CMK (cell line): ENCODE measurements at regions not wholly inside any gene's neighbourhood (a gene's known extent, or its start where the extent isn't known, plus 50 kb on each side); places are given as distances from the start of the nearest gene placed in this dataset.

ENCODE experiments used
- DNase-seq: peaks from one replicate; pipeline ENCODE4 v3.0.0-alpha.2; 2010; ENCODE audit warnings: low read depth

DNA sequence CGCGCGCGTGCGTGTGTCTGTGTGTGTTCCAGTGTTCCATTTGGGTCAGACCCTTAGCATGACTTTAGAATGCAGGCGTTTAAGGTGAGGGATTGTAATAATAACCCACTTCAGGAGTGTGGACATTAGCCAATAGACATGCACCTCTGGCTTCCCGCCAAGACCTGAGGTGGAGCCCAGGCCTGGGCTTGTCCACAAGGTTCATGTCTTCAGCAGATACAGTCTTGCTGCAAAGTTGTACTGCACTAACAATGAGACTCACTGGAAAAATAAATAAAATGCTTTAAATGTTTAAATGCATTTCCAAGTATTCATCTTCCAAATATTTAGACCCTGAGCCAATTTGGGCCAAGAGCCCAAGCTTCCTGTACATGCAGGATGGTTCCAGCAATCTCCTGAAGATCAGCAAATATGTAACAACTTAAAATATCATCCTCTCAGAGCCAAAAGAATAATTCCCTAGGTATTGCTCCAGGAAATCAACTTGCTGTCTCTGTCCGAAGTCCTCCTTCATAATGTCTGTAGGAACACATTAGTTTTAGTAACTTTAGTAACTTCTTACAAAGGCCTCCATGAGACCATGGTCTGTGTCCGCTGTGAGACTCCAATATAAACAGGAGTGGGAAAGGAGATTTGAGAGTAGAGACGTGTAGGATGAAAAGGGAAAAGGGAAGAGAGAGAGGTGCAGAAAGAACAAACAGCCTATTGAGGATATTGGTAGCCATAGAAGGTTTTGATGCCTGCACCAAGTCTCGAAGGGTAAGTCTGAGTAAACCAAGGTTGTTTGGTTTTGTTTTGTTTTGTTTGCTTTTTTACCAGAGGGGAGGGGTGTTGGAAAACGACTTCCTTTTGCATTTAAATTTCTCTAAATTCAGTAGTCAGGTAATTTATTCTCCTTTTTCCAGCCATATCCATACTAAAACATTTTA, 98.5 kb upstream of the KLF3 start:
- DNase-seq, result no peak

DNA sequence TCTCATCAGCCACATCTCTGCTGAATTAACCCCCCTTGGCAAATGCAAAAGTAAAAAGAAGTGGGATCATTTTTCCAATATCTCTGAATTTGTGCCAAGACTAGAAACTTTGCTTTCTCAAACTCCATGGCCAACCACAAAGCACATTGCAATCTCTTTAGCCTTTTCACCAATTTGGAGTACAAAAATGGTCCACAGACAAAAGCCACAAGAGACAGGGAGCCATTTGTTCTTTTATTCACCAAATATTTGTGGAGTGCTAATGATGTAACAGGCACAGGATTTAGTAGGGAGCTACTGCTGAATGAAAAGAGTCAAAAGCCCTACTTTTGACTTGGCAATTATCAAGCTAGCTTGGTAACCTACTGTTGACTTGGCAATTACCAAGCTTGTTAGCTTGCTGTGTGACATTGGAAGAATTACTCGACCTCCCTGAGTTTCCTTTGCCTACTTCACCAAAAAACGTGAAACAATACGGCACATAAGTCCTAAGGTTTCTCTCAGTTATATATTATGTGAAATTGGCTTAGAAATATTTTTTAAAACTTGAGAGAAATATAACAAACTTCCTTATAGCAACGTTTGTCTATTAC, 97.1 kb upstream of the KLF3 start:
- no peak for DNase-seq

- DNase-seq, result no peak
Measured at GRCh38 chr4:38567457-38567856, 96.5 kb upstream of the KLF3 start.

GRCh38 chr4:38568768-38569167, 95.2 kb upstream of the KLF3 start:
- no peak for DNase-seq

DNA sequence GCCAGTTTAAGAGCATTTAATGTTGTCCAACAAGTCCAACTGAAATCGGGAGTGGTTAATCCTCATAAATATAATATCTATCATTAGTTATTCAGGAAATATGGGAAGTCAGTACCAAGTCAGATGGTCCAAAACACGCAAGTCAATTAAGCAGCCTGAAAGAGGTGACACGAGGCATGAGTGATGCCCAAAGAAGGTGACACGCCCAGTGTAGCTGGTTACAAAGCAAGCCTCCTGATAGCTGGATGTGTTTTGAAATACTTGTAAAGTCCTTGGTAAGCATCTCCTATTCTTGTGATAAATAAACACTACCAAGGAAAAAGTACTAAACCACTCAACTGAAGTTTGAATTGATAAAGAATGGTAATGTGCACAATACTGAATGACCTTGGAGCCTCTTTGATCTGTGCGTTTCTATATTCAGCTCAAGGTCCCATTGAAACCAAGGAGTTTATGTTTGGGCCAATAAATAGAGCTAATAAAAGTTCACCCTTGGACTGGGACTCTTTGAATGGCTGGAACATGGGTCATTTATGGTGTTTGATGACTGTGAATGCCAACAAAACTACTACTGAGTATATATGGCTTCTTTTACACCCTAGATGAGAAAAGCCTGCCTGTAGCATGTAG, 93.2 kb upstream of the KLF3 start:
- DNase-seq, result no peak

GRCh38 chr4:38572793-38573192, 91.2 kb upstream of the KLF3 start:
- DNase-seq, result no peak

DNA sequence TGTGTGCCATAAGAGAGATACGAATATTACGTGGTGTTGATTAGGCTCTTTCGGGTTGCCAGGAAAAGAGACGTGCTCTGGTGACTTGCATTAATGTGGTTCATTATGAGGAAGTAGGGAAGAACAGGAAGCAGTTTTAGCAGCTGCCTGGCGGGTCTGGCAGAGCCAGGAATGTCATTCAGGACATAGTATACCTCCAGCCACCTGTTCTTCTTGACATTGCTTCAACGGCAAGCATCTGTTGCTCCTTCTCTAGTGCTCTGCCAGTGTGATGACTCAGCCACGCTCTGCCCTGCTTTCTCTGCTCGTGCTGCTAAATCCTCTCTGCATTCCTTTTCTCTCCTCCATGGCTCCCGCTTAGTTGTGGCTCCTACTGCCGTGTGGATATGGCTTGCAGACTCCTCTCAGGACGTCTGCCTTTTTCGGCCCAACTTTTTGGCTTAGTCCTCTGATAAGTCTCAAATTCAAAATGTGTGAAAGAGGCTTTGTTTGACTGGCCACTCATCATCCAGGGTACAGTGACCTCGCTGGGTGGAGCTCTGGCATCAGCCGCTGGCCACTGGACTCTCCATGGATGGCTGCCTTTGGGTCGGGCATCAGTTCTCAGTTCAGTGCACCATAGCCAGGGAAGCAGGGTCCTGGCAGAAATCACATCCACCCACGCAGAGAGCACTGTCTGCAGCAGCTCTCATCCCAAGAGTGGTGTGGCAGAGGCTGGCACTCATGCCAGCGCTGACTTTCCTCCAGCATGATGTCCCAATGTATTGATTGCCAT, 89.3 kb upstream of the KLF3 start:
- DNase-seq, result no peak

- DNase-seq, result no peak
Measured at GRCh38 chr4:38576767-38577166, 87.2 kb upstream of the KLF3 start.

DNA sequence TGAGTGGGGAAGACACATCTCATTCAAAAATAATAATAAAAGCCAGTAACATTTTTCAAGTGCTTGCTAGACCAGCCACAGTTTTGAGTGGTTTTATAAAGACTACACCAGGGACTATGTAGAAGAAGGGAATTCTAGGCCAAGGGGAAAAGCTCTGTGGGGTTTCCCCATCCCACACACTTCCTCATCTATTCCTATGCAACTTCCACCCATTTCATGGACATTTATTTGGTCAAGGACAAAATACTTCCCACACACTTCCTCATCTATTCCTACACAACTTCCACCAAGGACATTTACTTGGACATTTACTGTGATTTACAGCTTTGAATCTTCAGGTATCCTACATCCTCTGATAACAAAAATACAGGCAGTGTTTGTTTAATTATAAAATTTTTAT, 86.5 kb upstream of the KLF3 start:
- no peak for DNase-seq

DNA sequence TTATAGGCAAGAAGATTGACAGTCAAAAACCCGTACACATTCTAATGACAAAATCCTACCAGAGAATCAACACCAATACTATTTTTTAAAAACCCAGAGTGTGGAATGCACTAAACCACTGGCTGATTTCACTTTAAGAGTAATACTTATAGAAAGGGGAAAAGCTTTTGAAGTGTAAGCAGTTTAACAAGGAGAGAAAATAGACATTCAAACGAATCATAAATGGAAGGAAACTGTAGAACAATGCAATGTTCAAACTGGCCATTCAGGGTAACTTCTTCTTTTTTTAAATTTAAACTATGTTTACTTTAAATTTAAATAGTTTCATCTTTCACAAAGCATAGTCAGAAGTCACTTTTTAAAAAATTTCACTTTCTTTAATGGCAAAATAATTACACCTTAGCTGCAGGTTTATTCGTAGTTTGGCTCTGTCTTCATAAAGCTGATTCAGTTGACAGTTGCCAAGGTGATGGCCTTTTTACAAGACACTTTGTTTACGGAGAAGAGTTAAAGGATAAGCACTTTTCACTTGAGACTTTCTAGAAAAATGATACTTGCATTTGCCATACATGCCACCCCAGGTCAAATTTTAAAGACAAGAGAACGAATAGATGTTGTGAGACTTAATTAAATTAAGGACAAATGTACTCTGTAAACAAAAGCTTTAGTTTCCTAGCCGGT, 82.4 kb upstream of the KLF3 start:
- no peak for DNase-seq

- DNase-seq, result no peak
Measured at GRCh38 chr4:38582445-38582844, 81.6 kb upstream of the KLF3 start.

- DNase-seq, result no peak
Measured at GRCh38 chr4:38582889-38583470, 81.0 kb upstream of the KLF3 start.

DNA sequence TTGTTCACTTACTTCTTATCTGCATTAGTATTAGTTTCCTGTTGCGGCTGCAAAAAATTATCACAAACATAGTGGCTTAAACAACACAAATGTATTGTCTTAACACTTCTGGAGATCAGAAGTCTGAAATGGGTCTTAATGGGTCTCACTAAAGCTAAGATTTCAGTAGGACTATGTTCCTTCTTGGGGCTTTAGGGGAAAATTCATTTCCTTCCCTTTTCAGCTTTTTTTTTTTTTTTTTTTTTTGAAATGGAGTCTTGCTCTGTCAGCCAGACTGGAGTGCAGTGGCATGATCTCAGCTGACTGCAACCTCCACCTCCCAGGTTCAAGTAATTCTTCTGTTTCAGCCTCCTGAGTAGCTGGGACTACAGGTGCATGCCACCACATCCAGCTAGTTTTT, 78.1 kb upstream of the KLF3 start:
- no peak for DNase-seq

- no peak for DNase-seq
Measured at GRCh38 chr4:38587106-38587505, 76.9 kb upstream of the KLF3 start.

GRCh38 chr4:38590046-38590445, 74.0 kb upstream of the KLF3 start:
- DNase-seq, result no peak

DNA sequence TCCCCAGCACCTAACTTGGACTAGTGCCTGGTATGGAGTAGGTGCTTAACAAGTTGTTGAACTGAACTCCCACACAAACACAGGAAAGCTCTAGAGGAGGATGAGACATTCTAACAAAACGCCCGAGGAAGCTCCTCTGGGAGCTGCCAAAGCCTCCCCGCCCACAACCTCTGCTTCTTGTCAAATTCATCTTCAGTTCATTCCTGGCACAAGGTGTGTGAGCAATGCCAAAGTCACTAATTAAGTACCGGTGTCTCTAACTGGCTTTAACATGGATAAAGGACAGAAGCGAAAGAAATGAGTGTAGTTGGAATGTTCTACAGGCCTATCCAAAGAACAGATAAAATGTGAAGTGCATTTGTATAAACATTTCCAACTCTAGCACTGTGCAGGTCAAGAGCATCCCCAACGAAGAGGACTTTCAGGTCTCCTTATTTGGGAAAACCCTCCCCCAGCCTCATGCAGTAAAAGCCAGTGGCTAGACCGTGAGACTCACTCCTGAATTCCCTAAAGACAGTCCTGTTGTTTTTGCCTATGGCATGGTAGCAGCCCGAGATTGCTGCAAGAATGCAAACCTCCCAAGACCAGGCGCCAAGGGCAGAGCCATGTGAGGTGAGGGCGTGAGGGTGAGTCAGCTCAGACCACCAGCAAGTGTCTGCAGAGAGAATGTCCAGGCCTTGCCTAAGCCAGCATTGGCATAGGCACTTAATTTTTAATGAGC, 72.2 kb upstream of the KLF3 start:
- no peak for DNase-seq

GRCh38 chr4:38598489-38598888, 65.5 kb upstream of the KLF3 start:
- no peak for DNase-seq

GRCh38 chr4:38600575-38600974, 63.4 kb upstream of the KLF3 start:
- DNase-seq, result no peak

GRCh38 chr4:38601244-38601915, 62.6 kb upstream of the KLF3 start:
- no peak for DNase-seq

- no peak for DNase-seq
Measured at GRCh38 chr4:38601916-38602291, 62.1 kb upstream of the KLF3 start.
